Sigmoid colon (tissue), 3 donors: ENCODE measurements at regions not wholly inside any gene's neighbourhood (a gene's known extent, or its start where the extent isn't known, plus 50 kb on each side); places are given as distances from the start of the nearest gene placed in this dataset.

Experiments
- CTCF ChIP-seq, 4 experiments: fragments of 450-650 bp in 3 of 4; fragments of 200-600 bp in 1 of 4; IDR thresholded peaks; one replicate each; pipeline ENCODE4 v1.5.1; 2016 to 2019; ENCODE audit warnings: antibody characterized with exemption in 4 of 4, mild to moderate bottlenecking in 3 of 4, moderate library complexity in 2 of 4
- POLR2A ChIP-seq, 2 donors: fragments of 450-650 bp; IDR thresholded peaks; one replicate each; pipeline ENCODE4 v1.6.1; 2016; ENCODE audit warnings: antibody characterized with exemption in 2 of 2, mild to moderate bottlenecking in 2 of 2, moderate library complexity in 2 of 2

DNA sequence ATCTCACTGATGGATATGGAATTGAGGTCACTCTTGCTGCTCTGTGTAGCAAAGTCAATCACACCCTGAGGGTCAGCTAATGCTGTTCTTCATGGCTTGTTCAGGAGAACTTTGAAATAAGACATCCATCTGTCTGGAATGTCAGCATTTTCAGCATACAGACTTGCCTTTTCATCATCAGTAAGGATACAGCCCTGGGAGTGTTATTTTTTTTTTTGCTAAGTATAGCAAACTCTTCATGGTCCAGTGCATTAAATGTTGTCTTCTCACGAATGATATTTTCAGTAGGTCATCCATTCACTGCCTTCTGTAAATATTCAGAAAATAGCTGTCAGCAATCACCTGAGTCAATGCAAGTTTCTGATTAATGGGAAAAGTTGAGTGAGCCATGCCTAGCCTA is 268.8 kb upstream of the SMIM31 start:
- TF ChIP-seq POLR2A (IDR thresholded peaks at IDR 0.05) (no peak), CTCF (IDR thresholded peaks at IDR 0.05) (no peak)
